ENCODE measurements at regions not wholly inside any gene's neighbourhood (a gene's known extent, or its start where the extent isn't known, plus 50 kb on each side); places are given as distances from the start of the nearest gene placed in this dataset.

DNA sequence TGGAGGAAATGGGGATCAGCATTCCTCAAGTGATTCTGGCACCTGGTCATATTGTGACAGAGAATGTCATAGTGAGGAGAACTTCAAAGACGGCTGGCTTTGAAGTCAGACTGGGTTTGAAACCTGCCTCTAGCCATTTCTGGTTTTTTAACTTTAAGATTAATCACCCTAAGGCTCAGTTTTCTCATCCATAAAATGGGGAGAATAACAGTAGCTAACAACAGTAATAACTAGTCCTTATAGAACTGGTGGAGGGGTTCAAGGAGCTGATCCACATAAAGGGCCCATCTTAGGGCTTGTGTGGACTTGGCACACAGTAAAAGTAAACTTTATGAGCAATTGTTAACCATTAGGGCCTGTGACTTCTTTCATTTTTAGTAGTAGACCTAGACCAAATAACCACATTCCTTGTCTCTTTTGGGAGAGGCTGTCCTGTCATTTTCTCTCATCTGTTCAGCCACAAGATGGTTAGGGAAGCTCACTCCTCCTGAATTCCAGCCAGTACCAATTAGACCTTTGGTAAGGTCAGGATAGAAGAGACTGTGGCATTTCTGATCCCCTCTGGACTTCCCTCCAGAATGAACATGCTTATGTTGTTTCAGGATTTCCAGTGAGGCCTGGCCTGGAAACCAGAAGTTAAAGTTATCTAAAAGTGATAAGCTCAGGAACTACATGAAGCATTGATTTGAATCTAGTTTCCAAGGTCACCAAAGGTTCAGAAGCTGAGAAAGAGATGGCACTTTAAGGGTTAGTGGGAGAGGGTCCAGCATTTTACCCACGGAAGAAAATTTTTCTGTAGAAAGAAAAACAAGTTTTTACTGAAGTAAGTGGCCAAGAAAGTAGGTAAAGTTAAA, 159.3 kb upstream of the DPH6 start:
- intact Hi-C loops (cut with micrococcal nuclease): no loop called here

DNA sequence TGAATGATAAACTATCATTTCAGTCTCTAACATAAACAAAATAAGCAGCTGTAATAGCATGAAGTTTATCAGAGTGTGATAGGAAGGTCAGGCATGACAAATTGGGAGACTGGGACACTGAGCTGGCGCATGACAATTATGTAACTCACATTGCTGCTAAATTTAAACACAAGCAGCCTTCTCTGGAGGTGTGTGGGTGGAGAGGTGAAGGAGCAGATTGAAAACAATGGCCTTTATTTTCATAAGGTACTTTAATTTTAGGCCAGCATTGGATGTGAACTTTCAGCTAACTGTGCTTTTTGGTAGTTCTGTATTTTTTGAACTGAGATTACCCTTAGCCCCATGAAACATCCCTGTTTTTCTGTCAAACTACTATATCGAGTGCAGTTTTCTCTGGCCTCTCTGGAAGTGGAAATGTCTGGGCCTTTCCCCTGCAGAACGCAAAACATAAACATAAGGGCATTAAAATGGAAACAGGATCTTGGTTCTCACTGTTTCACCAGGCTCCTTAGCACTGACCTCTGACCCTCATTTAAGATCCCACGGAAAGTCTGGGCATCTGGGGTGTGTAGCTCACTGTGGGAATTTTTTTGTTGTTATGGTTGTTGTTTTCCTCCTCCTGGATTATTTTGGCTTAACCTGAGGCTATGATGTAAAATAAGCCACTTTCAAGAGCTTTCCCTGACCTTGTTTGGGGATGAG, 160.1 kb upstream of the DPH6 start:
- no peak for DNase-seq (ENCODE audit: low spot score)
- intact Hi-C loops (cut with micrococcal nuclease): no loop called here
- Mint-ChIP-seq H3K27ac (no peak overlapping the region), H3K4me3 (no peak overlapping the region), H3K36me3 (ENCODE audit: low read depth) (no peaks in the 10 kb centered on the region), H3K9me3 (no peaks in the 10 kb centered on the region), H3K27me3 (ENCODE audit: insufficient read depth) (no peaks in the 10 kb centered on the region), H3K4me1 (ENCODE audit: low read depth) (no peaks in the 10 kb centered on the region)

More for the DNA sequence above, 159.3 kb upstream of the DPH6 start:
- Mint-ChIP-seq H3K36me3 (ENCODE audit: low read depth) (no peaks in the 10 kb centered on the region), H3K27me3 (ENCODE audit: insufficient read depth) (no peaks in the 10 kb centered on the region), H3K9me3 (no peaks in the 10 kb centered on the region), H3K4me3 (no peak overlapping the region), H3K27ac (no peak overlapping the region), H3K4me1 (ENCODE audit: low read depth) (no peaks in the 10 kb centered on the region)
- no peak for DNase-seq (ENCODE audit: low spot score)

DNA sequence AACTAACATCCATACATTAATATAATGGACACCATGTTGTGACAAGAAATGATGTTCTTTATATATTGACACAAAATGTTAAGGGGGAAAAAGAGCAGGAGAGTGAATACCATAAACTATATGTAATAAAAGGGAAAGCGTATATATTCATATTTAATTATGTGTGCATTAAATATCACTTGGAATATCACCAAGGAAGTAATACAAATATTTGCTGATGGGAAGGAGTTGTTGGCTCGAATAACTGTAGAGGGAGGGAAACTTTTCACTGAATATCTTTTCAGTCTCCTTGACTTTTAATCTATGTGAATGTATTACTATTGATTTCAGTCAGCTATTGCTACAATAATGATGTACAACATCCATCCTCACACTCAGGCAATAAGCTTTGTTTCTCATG, 167.0 kb upstream of the DPH6 start:
- Mint-ChIP-seq H3K36me3 (ENCODE audit: low read depth) (no peaks in the 10 kb centered on the region), H3K27me3 (ENCODE audit: insufficient read depth) (peaks cover 3% of the 10 kb centered on the region), H3K27ac (no peak overlapping the region), H3K9me3 (peaks cover 7% of the 10 kb centered on the region), H3K4me1 (ENCODE audit: low read depth) (no peaks in the 10 kb centered on the region), H3K4me3 (no peak overlapping the region)
- no peak for DNase-seq (ENCODE audit: low spot score)
- intact Hi-C loops (cut with micrococcal nuclease): no loop called here

DNA sequence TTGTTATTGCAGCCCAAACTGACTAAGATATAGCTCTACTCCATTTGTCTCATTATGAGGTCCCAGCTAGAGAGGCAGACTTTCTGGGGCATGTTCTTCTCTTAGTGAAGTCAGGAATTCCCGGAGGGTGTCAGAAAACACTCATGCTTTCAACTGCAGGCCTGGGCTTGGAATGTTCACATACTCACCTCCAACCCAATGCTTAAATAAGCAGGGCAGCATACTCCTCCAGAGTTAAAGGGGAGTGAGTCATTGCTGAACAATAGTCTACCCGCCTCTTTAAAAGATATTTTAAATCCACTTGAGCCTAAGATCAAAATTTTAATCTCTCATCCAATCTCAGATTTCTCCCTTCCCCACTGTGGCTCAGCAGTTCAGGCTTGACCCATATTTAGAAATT, 167.8 kb upstream of the DPH6 start:
- Mint-ChIP-seq H3K4me3 (no peak overlapping the region), H3K4me1 (ENCODE audit: low read depth) (no peaks in the 10 kb centered on the region), H3K27ac (no peak overlapping the region), H3K9me3 (peaks cover 7% of the 10 kb centered on the region), H3K36me3 (ENCODE audit: low read depth) (no peaks in the 10 kb centered on the region), H3K27me3 (ENCODE audit: insufficient read depth) (peaks cover 3% of the 10 kb centered on the region)
- no peak for DNase-seq (ENCODE audit: low spot score)
- intact Hi-C loops (cut with micrococcal nuclease): no loop called here

DNA sequence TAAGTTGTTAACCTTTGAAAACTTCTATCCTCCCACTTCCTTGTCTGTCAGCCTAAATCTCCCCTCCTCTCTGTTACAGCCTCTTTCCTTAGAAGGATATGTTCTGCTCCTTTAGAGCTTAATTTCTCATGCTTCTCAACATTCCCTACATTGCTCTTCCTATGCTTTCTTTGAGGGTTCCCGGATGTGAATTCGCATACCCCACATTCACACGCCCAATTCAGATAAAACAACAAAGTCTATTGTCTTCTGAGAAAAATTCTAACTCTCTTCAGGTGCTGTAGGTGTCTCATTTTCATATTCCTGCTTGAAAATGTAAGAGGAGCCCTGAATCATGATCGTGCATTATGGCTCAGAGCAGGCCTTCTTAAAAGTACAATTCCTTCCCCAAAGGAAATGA, 171.8 kb upstream of the DPH6 start:
- peaks cover 7% of the 10 kb centered on the region for H3K9me3 Mint-ChIP-seq
- H3K27me3 Mint-ChIP-seq (ENCODE audit: insufficient read depth): peaks cover 3% of the 10 kb centered on the region
- no peak overlapping the region for H3K4me3 Mint-ChIP-seq
- intact Hi-C loops (cut with micrococcal nuclease): no loop called here
- no peak for DNase-seq (ENCODE audit: low spot score)
- H3K4me1 Mint-ChIP-seq (ENCODE audit: low read depth): no peaks in the 10 kb centered on the region
- no peak overlapping the region for H3K27ac Mint-ChIP-seq
- H3K36me3 Mint-ChIP-seq (ENCODE audit: low read depth): no peaks in the 10 kb centered on the region

DNA sequence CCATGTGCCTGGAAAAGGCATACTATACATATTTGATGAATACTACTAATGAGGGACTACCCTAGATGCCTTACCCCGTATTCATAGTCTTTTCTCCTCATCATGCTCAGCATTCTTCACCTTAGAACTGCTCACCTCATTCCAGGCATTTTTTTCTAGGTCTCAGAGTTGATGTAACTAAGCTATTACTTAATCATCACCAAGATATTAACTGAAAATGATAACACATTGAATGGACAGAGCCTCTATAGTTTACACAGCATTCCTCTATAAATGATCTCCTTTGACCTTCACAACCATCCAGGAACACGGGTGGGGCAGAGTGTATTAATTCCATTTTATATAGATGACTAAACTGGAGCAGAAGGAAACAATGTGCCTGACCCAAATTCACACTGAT, 174.1 kb upstream of the DPH6 start:
- Mint-ChIP-seq H3K27ac (no peak overlapping the region), H3K4me1 (ENCODE audit: low read depth) (no peaks in the 10 kb centered on the region), H3K27me3 (ENCODE audit: insufficient read depth) (peaks cover 3% of the 10 kb centered on the region), H3K9me3 (peaks cover 7% of the 10 kb centered on the region), H3K4me3 (no peak overlapping the region), H3K36me3 (ENCODE audit: low read depth) (no peaks in the 10 kb centered on the region)
- no peak for DNase-seq (ENCODE audit: low spot score)
- intact Hi-C loops (cut with micrococcal nuclease): no loop called here

DNA sequence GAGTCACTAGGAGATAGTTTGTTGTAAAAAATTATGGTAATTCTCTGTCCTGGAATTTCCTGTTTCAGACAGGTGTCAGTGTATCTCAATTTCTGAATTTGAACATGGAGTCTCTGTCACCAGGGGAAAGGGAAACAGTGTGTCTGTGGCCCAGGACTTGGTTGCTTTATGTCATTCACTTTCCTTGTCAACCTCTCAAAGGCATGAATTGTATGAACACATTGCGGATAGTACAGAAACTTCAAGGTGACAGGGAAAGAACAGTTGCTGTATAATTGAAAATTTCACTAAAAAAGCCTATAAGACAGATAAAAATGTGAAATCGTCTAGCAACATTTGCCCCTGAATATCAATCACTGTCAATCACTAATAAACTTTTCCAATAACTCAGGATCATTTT, 175.0 kb upstream of the DPH6 start:
- Mint-ChIP-seq H3K27me3 (ENCODE audit: insufficient read depth) (peaks cover 3% of the 10 kb centered on the region), H3K9me3 (peaks cover 6% of the 10 kb centered on the region), H3K27ac (no peak overlapping the region), H3K4me3 (no peak overlapping the region), H3K4me1 (ENCODE audit: low read depth) (no peaks in the 10 kb centered on the region), H3K36me3 (ENCODE audit: low read depth) (no peaks in the 10 kb centered on the region)
- intact Hi-C loops (cut with micrococcal nuclease): no loop called here
- DNase-seq (ENCODE audit: low spot score): no peak

DNA sequence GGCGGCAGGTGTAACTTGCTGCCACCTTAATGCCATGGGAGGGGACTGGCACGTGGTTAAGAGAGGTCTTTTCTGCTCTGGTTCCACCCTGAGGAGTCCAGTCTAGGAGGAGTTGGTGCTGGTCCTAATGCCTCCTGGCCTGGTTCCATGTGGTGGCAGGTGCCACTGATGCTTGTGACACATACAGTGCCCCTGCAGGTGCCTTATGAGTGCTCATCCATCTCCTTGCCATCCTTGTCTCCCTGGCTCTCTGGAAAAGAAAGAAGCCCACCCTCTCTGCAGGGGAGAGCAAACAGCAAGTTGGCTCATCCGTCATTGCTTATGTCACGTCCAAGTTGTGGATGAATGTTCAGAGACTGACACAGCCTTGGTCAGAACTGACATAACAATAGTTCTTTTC, 175.8 kb upstream of the DPH6 start:
- intact Hi-C loops (cut with micrococcal nuclease): no loop called here
- no peak for DNase-seq (ENCODE audit: low spot score)
- H3K4me1 Mint-ChIP-seq (ENCODE audit: low read depth): no peaks in the 10 kb centered on the region
- H3K27ac Mint-ChIP-seq: no peak overlapping the region
- H3K4me3 Mint-ChIP-seq: no peak overlapping the region
- H3K36me3 Mint-ChIP-seq (ENCODE audit: low read depth): no peaks in the 10 kb centered on the region
- no peaks in the 10 kb centered on the region for H3K9me3 Mint-ChIP-seq
- peaks cover 3% of the 10 kb centered on the region for H3K27me3 Mint-ChIP-seq (ENCODE audit: insufficient read depth)

DNA sequence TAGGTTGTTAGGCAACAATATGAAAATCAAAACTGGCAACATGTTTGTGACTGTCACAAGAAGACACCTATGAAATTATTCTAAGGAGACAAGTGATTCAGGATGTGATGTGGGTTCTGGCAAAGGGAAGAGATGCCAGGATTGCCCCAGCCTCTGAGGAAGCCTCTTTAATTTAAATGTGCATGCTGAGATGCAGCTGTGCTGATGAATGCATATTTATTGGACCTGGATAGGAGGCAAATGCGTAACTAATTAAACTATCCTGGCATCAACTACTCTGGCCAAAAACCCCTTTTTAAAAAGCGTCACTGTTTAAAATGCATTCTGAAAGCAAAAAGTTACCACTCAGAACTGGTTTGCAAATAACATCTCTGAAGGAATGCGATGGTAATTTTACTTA, 176.5 kb upstream of the DPH6 start:
- no peak for DNase-seq (ENCODE audit: low spot score)
- no peaks in the 10 kb centered on the region for H3K4me1 Mint-ChIP-seq (ENCODE audit: low read depth)
- H3K9me3 Mint-ChIP-seq: no peaks in the 10 kb centered on the region
- H3K27me3 Mint-ChIP-seq (ENCODE audit: insufficient read depth): peaks cover 3% of the 10 kb centered on the region
- no peak overlapping the region for H3K27ac Mint-ChIP-seq
- intact Hi-C loops (cut with micrococcal nuclease): no loop called here
- no peak overlapping the region for H3K4me3 Mint-ChIP-seq
- H3K36me3 Mint-ChIP-seq (ENCODE audit: low read depth): no peaks in the 10 kb centered on the region

DNA sequence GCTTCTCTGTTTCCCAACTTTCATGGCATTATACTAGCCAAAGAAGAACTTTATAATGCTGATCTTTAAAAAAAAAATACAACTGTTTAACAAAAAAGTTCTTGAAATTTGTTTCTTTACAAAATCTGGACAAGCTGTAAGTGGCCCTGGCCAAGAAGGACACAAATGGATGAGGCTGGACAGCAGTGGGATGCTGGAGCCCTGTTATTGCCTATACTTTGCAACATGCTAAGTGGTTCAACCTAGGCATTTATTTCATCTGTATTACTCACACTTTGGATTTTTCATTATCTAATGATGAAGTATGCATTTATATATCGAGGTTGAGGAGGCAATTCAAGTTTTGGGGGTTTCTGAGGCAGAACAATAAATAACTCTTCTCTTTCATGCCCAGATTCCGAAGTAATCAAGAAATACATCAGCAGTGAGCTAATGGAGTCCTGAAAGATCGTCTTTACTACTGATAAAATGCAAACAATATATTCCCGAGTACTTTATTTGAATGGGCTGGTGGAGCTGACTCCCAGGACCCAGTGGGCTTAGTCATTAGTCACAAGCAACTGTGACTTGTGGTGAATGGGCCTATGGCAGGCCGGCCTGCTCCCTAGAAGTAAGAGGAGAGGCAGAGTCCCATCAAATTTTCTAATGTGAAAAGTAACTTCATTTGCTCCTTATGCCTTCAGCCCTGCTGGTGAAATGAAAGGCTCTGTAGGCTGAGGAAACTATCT, 177.3 kb upstream of the DPH6 start:
- no peaks in the 10 kb centered on the region for H3K27me3 Mint-ChIP-seq (ENCODE audit: insufficient read depth)
- H3K27ac Mint-ChIP-seq: no peak overlapping the region
- no peaks in the 10 kb centered on the region for H3K9me3 Mint-ChIP-seq
- no peaks in the 10 kb centered on the region for H3K4me1 Mint-ChIP-seq (ENCODE audit: low read depth)
- intact Hi-C loops (cut with micrococcal nuclease): no loop called here
- no peak for DNase-seq (ENCODE audit: low spot score)
- no peaks in the 10 kb centered on the region for H3K36me3 Mint-ChIP-seq (ENCODE audit: low read depth)
- no peak overlapping the region for H3K4me3 Mint-ChIP-seq

DNA sequence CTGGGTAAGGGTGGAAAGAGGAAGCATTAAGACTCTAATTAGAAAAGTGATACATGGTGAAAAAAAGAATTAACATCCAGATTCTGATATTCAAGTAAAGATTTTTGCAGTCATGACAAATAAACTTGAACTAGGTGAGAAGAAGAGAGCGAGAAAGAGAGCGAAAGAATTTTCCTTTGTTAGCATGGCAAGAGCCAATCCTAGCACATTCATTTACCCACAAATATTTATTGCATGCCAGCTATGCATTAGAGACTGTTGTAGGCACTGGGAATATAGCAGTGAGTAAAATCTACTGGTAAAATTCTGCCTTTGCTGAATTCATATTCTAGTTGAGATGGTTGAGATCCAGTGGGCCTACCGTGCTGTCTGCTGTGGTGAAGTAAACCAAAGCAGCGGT, 177.9 kb upstream of the DPH6 start:
- no peak overlapping the region for H3K4me3 Mint-ChIP-seq
- intact Hi-C loops (cut with micrococcal nuclease): no loop called here
- H3K36me3 Mint-ChIP-seq (ENCODE audit: low read depth): no peaks in the 10 kb centered on the region
- no peaks in the 10 kb centered on the region for H3K9me3 Mint-ChIP-seq
- no peaks in the 10 kb centered on the region for H3K4me1 Mint-ChIP-seq (ENCODE audit: low read depth)
- no peak for DNase-seq (ENCODE audit: low spot score)
- H3K27me3 Mint-ChIP-seq (ENCODE audit: insufficient read depth): no peaks in the 10 kb centered on the region
- H3K27ac Mint-ChIP-seq: no peak overlapping the region

DNA sequence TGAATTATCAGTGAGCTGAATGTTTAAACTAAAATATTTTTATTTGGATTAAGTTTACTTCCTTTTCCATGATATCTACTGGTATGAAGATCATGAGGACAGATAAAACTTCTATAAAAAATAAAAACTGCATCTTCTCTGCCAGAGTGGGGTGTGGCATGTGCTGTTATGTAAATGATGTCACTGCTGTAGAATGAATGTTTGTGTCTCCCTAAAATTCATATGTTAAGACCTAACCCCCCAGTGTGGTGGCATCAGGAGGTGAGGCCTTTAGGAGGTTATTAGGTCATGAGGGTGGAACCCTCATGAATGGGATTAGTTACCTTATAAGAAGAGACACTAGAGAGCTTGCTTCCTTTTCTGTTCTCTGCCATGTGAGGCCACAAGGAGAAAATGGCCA, 178.7 kb upstream of the DPH6 start:
- no peak for DNase-seq (ENCODE audit: low spot score)
- H3K9me3 Mint-ChIP-seq: no peaks in the 10 kb centered on the region
- H3K4me1 Mint-ChIP-seq (ENCODE audit: low read depth): no peaks in the 10 kb centered on the region
- intact Hi-C loops (cut with micrococcal nuclease): no loop called here
- no peak overlapping the region for H3K4me3 Mint-ChIP-seq
- H3K27me3 Mint-ChIP-seq (ENCODE audit: insufficient read depth): no peaks in the 10 kb centered on the region
- no peaks in the 10 kb centered on the region for H3K36me3 Mint-ChIP-seq (ENCODE audit: low read depth)
- no peak overlapping the region for H3K27ac Mint-ChIP-seq

DNA sequence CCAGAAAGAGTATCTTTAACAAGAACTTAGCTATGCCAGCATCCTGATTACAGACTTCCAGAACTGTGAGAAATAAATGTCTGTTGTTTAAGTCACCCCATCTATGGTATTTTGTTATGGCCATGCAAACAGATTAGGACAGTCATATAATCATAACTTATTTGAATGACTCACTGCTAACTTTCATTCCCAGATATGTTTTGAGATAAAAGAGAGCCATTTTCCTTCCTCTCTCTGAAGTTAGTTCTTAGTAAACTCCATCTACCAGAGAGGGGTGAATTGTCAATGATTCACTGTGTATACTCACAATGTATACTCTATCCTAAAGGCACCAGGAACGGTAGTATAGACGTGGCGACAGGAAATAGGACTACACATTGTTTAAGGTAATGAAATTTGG, 179.4 kb upstream of the DPH6 start:
- Mint-ChIP-seq H3K36me3 (ENCODE audit: low read depth) (no peaks in the 10 kb centered on the region), H3K27me3 (ENCODE audit: insufficient read depth) (no peaks in the 10 kb centered on the region), H3K4me3 (no peak overlapping the region), H3K9me3 (no peaks in the 10 kb centered on the region), H3K4me1 (ENCODE audit: low read depth) (no peaks in the 10 kb centered on the region), H3K27ac (no peak overlapping the region)
- intact Hi-C loops (cut with micrococcal nuclease): no loop called here
- DNase-seq (ENCODE audit: low spot score): no peak

Measured in activated T-helper 1 cell treated with anti-CD3 and anti-CD28 coated beads, Interleukin-12 subunit alpha, Interleukin-12 subunit beta, Interleukin-2, Interleukin-4 antibody, amounts not matched to agents 30 ng/mL and 10 ng/mL and 1 ng/mL, durations not matched to agents 14 hours and 24 hours and 36 hours (primary cell).